ENCODE measurements at regions not wholly inside any gene's neighbourhood (a gene's known extent, or its start where the extent isn't known, plus 50 kb on each side); places are given as distances from the start of the nearest gene placed in this dataset.

GRCh38 chr4:46196086-46196485, 72.2 kb upstream of the GABRG1 start:
- no peaks in the 10 kb centered on the region for H3K4me1 Mint-ChIP-seq
- H3K4me3 Mint-ChIP-seq = no peak overlapping the region
- no peaks in the 10 kb centered on the region for H3K27me3 Mint-ChIP-seq (ENCODE audit: low read depth in 3 of 3)
- peaks cover 0 to 6% (median 4%) of the 10 kb centered on the region in 3 donors for H3K36me3 Mint-ChIP-seq
- no peak overlapping the region for H3K27ac Mint-ChIP-seq
- peaks cover 5 to 38% (median 16%) of the 10 kb centered on the region in 6 donors for H3K9me3 Mint-ChIP-seq
- DNase-seq = no peak

GRCh38 chr4:46185766-46186165, 61.9 kb upstream of the GABRG1 start:
- H3K4me3 Mint-ChIP-seq = no peak overlapping the region
- no peaks in the 10 kb centered on the region for H3K4me1 Mint-ChIP-seq
- no peaks in the 10 kb centered on the region for H3K36me3 Mint-ChIP-seq
- no peak overlapping the region for H3K27ac Mint-ChIP-seq
- H3K27me3 Mint-ChIP-seq (ENCODE audit: low read depth in 3 of 3) = peaks cover 0 to 2% (median 0%) of the 10 kb centered on the region in 3 donors
- H3K9me3 Mint-ChIP-seq = peaks cover 5 to 43% (median 13%) of the 10 kb centered on the region in 6 donors
- no peak for DNase-seq

GRCh38 chr4:46179356-46179755, 55.5 kb upstream of the GABRG1 start:
- no peak for DNase-seq
- Mint-ChIP-seq H3K36me3 (no peaks in the 10 kb centered on the region), H3K9me3 (peaks cover 8 to 74% (median 35%) of the 10 kb centered on the region in 6 donors), H3K27ac (no peak overlapping the region), H3K4me1 (no peaks in the 10 kb centered on the region), H3K27me3 (ENCODE audit: low read depth in 3 of 3) (peaks cover 0 to 1% (median 0%) of the 10 kb centered on the region in 3 donors), H3K4me3 (no peak overlapping the region)

All from immature natural killer cell (primary cell).